Stimulated activated memory B cell treated with anti-CD40 and anti-IgM and Interleukin-4, amounts not matched to agents 10 μg/mL and 1 μg/mL and 100 μg/mL, for 72 hours (primary cell): ENCODE measurements at regions not wholly inside any gene's neighbourhood (a gene's known extent, or its start where the extent isn't known, plus 50 kb on each side); places are given as distances from the start of the nearest gene placed in this dataset.

Experiments used
- ATAC-seq: fragments of 150-1000 bp; cut with Tn5 transposase; 2 replicates; pipeline ENCODE4 v1.10.0; 2021
- H3K27ac Mint-ChIP-seq: one replicate; pipeline ENCODE4 v1.8.0; 2022; ENCODE audit warnings: mild to moderate bottlenecking, mixed read lengths
- H3K27me3 Mint-ChIP-seq: one replicate; pipeline ENCODE4 v1.8.0; 2022; ENCODE audit warnings: mixed read lengths
- H3K36me3 Mint-ChIP-seq: one replicate; pipeline ENCODE4 v1.8.0; 2022; ENCODE audit warnings: mixed read lengths
- H3K4me1 Mint-ChIP-seq: one replicate; pipeline ENCODE4 v1.8.0; 2022; ENCODE audit warnings: mixed read lengths
- H3K4me3 Mint-ChIP-seq: one replicate; pipeline ENCODE4 v1.8.0; 2022; ENCODE audit warnings: mild to moderate bottlenecking, moderate library complexity, mixed read lengths
- H3K9me3 Mint-ChIP-seq: one replicate; pipeline ENCODE4 v1.8.0; 2022; ENCODE audit warnings: mixed read lengths

- H3K4me3 Mint-ChIP-seq: no peak overlapping the region
- H3K4me1 Mint-ChIP-seq: no peaks in the 10 kb centered on the region
- no peaks in the 10 kb centered on the region for H3K36me3 Mint-ChIP-seq
- no peaks in the 10 kb centered on the region for H3K9me3 Mint-ChIP-seq
- H3K27me3 Mint-ChIP-seq: no peaks in the 10 kb centered on the region
- ATAC-seq: no peak
- H3K27ac Mint-ChIP-seq: no peak overlapping the region
These were observed 362.5 kb upstream of the TRAM1L1 start for GRCh38 chr4:117447925-117448324.

GRCh38 chr4:117455088-117455487 is 369.7 kb upstream of the TRAM1L1 start:
- no peaks in the 10 kb centered on the region for H3K27me3 Mint-ChIP-seq
- H3K9me3 Mint-ChIP-seq: peaks cover 6% of the 10 kb centered on the region
- H3K4me3 Mint-ChIP-seq: no peak overlapping the region
- H3K27ac Mint-ChIP-seq: no peak overlapping the region
- H3K4me1 Mint-ChIP-seq: no peaks in the 10 kb centered on the region
- no peak for ATAC-seq
- no peaks in the 10 kb centered on the region for H3K36me3 Mint-ChIP-seq

- Mint-ChIP-seq H3K27ac (no peak overlapping the region), H3K36me3 (no peaks in the 10 kb centered on the region), H3K27me3 (no peaks in the 10 kb centered on the region), H3K4me3 (no peak overlapping the region), H3K9me3 (peaks cover 2% of the 10 kb centered on the region), H3K4me1 (no peaks in the 10 kb centered on the region)
- ATAC-seq: no peak
These were observed 381.0 kb upstream of the TRAM1L1 start for GRCh38 chr4:117466388-117466787.

GRCh38 chr4:117467404-117467803 is 382.0 kb upstream of the TRAM1L1 start:
- no peaks in the 10 kb centered on the region for H3K27me3 Mint-ChIP-seq
- H3K36me3 Mint-ChIP-seq: no peaks in the 10 kb centered on the region
- H3K4me3 Mint-ChIP-seq: no peak overlapping the region
- no peak overlapping the region for H3K27ac Mint-ChIP-seq
- ATAC-seq: no peak
- peaks cover 2% of the 10 kb centered on the region for H3K9me3 Mint-ChIP-seq
- no peaks in the 10 kb centered on the region for H3K4me1 Mint-ChIP-seq

- Mint-ChIP-seq H3K4me3 (no peak overlapping the region), H3K36me3 (no peaks in the 10 kb centered on the region), H3K27me3 (no peaks in the 10 kb centered on the region), H3K9me3 (peaks cover 3% of the 10 kb centered on the region), H3K27ac (no peak overlapping the region), H3K4me1 (no peaks in the 10 kb centered on the region)
- no peak for ATAC-seq
These were observed 389.6 kb upstream of the TRAM1L1 start for GRCh38 chr4:117474987-117475386.

GRCh38 chr4:117477925-117478324 is 392.5 kb upstream of the TRAM1L1 start:
- Mint-ChIP-seq H3K4me1 (no peaks in the 10 kb centered on the region), H3K27ac (no peak overlapping the region), H3K27me3 (no peaks in the 10 kb centered on the region), H3K36me3 (no peaks in the 10 kb centered on the region), H3K9me3 (peaks cover 3% of the 10 kb centered on the region), H3K4me3 (no peak overlapping the region)
- no peak for ATAC-seq

- H3K27ac Mint-ChIP-seq: no peak overlapping the region
- no peaks in the 10 kb centered on the region for H3K4me1 Mint-ChIP-seq
- no peak overlapping the region for H3K4me3 Mint-ChIP-seq
- H3K36me3 Mint-ChIP-seq: no peaks in the 10 kb centered on the region
- H3K9me3 Mint-ChIP-seq: peaks cover 3% of the 10 kb centered on the region
- H3K27me3 Mint-ChIP-seq: no peaks in the 10 kb centered on the region
- no peak for ATAC-seq
These were observed 393.3 kb upstream of the TRAM1L1 start for GRCh38 chr4:117478702-117479101.

GRCh38 chr4:117479673-117480072 is 394.3 kb upstream of the TRAM1L1 start:
- Mint-ChIP-seq H3K9me3 (peaks cover 3% of the 10 kb centered on the region), H3K27me3 (no peaks in the 10 kb centered on the region), H3K36me3 (no peaks in the 10 kb centered on the region), H3K4me3 (no peak overlapping the region), H3K4me1 (no peaks in the 10 kb centered on the region), H3K27ac (no peak overlapping the region)
- no peak for ATAC-seq

GRCh38 chr4:117481742-117482141 is 396.4 kb upstream of the TRAM1L1 start:
- Mint-ChIP-seq H3K9me3 (peaks cover 6% of the 10 kb centered on the region), H3K4me3 (no peak overlapping the region), H3K27me3 (no peaks in the 10 kb centered on the region), H3K4me1 (no peaks in the 10 kb centered on the region), H3K27ac (no peak overlapping the region), H3K36me3 (no peaks in the 10 kb centered on the region)
- ATAC-seq: no peak

- no peak overlapping the region for H3K4me3 Mint-ChIP-seq
These were observed 403.3 kb upstream of the TRAM1L1 start for GRCh38 chr4:117488692-117489091.

GRCh38 chr4:117489107-117489506 is 403.7 kb upstream of the TRAM1L1 start:
- peaks cover 8% of the 10 kb centered on the region for H3K9me3 Mint-ChIP-seq
- no peak overlapping the region for H3K27ac Mint-ChIP-seq
- H3K4me3 Mint-ChIP-seq: no peak overlapping the region
- no peaks in the 10 kb centered on the region for H3K4me1 Mint-ChIP-seq
- no peaks in the 10 kb centered on the region for H3K27me3 Mint-ChIP-seq
- no peak for ATAC-seq
- H3K36me3 Mint-ChIP-seq: no peaks in the 10 kb centered on the region

More at GRCh38 chr4:117488692-117489091, 403.3 kb upstream of the TRAM1L1 start:
- ATAC-seq: no peak
- H3K36me3 Mint-ChIP-seq: no peaks in the 10 kb centered on the region
- no peaks in the 10 kb centered on the region for H3K27me3 Mint-ChIP-seq
- peaks cover 8% of the 10 kb centered on the region for H3K9me3 Mint-ChIP-seq
- no peak overlapping the region for H3K27ac Mint-ChIP-seq
- no peaks in the 10 kb centered on the region for H3K4me1 Mint-ChIP-seq

- ATAC-seq: no peak
These were observed 406.1 kb upstream of the TRAM1L1 start for GRCh38 chr4:117491516-117491915.

GRCh38 chr4:117495802-117496201 is 410.4 kb upstream of the TRAM1L1 start:
- H3K27me3 Mint-ChIP-seq: no peaks in the 10 kb centered on the region
- no peak overlapping the region for H3K4me3 Mint-ChIP-seq
- no peak overlapping the region for H3K27ac Mint-ChIP-seq
- no peaks in the 10 kb centered on the region for H3K4me1 Mint-ChIP-seq
- H3K9me3 Mint-ChIP-seq: peaks cover 4% of the 10 kb centered on the region
- no peaks in the 10 kb centered on the region for H3K36me3 Mint-ChIP-seq
- ATAC-seq: no peak

More at GRCh38 chr4:117491516-117491915, 406.1 kb upstream of the TRAM1L1 start:
- Mint-ChIP-seq H3K4me1 (no peaks in the 10 kb centered on the region), H3K9me3 (peaks cover 4% of the 10 kb centered on the region), H3K36me3 (no peaks in the 10 kb centered on the region), H3K4me3 (no peak overlapping the region), H3K27ac (no peak overlapping the region), H3K27me3 (no peaks in the 10 kb centered on the region)

- ATAC-seq: no peak
These were observed 427.0 kb upstream of the TRAM1L1 start for GRCh38 chr4:117512414-117512813.

GRCh38 chr4:117514391-117515175 is 429.2 kb upstream of the TRAM1L1 start:
- H3K27me3 Mint-ChIP-seq: no peaks in the 10 kb centered on the region
- no peaks in the 10 kb centered on the region for H3K36me3 Mint-ChIP-seq
- no peaks in the 10 kb centered on the region for H3K4me1 Mint-ChIP-seq
- peaks cover 12% of the 10 kb centered on the region for H3K9me3 Mint-ChIP-seq
- no peak overlapping the region for H3K4me3 Mint-ChIP-seq
- no peak overlapping the region for H3K27ac Mint-ChIP-seq
- ATAC-seq: no peak

More at GRCh38 chr4:117512414-117512813, 427.0 kb upstream of the TRAM1L1 start:
- Mint-ChIP-seq H3K4me3 (no peak overlapping the region), H3K36me3 (no peaks in the 10 kb centered on the region), H3K27me3 (no peaks in the 10 kb centered on the region), H3K27ac (no peak overlapping the region), H3K4me1 (no peaks in the 10 kb centered on the region), H3K9me3 (peaks cover 4% of the 10 kb centered on the region)

GRCh38 chr4:117515921-117516320 is 430.5 kb upstream of the TRAM1L1 start:
- Mint-ChIP-seq H3K27me3 (no peaks in the 10 kb centered on the region), H3K9me3 (peaks cover 12% of the 10 kb centered on the region), H3K36me3 (no peaks in the 10 kb centered on the region), H3K4me1 (no peaks in the 10 kb centered on the region), H3K4me3 (no peak overlapping the region), H3K27ac (no peak overlapping the region)
- no peak for ATAC-seq
